ENCODE measurements at regions not wholly inside any gene's neighbourhood (a gene's known extent, or its start where the extent isn't known, plus 50 kb on each side); places are given as distances from the start of the nearest gene placed in this dataset.

DNA sequence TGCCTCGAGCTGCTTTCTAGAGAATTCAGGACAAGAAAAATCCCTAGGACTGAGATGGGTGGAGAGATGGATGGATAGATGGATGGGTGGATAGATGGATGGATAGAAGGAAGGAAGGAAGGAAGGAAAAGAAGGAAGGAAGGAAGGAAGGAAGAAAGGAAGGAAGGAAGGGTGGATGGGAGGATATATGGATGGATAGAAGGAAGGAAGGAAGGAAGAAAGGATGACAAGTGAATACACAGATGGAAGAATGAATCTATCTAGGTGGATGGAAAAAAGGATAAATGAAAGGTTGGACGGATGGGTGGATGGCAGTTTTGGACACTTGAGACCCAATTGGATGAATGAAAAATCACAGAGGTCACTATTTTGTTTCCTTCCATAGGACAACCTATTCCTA lies 120.4 kb upstream of the KAZN start:
- no peak for DNase-seq (ENCODE audit: low read depth)
- TF ChIP-seq CTCF (IDR thresholded peaks at IDR 0.05; ENCODE audit: insufficient read depth, low read depth, low read length, missing control alignments), result no peak
- H3K4me3 ChIP-seq (ENCODE audit: low read length), result no peak overlapping the region

- no peak for TF ChIP-seq CTCF (IDR thresholded peaks at IDR 0.05; ENCODE audit: insufficient read depth, low read depth, low read length, missing control alignments)
- DNase-seq (ENCODE audit: low read depth), result no peak
- no peak overlapping the region for H3K4me3 ChIP-seq (ENCODE audit: low read length)
Observed at GRCh38 chr1:14479865-14480264, 118.6 kb upstream of the KAZN start.

GRCh38 chr1:14482784-14483450 lies 115.6 kb upstream of the KAZN start:
- DNase-seq (ENCODE audit: low read depth), result no peak
- no peak for TF ChIP-seq CTCF (IDR thresholded peaks at IDR 0.05; ENCODE audit: insufficient read depth, low read depth, low read length, missing control alignments)
- H3K4me3 ChIP-seq (ENCODE audit: low read length), result no peak overlapping the region

DNA sequence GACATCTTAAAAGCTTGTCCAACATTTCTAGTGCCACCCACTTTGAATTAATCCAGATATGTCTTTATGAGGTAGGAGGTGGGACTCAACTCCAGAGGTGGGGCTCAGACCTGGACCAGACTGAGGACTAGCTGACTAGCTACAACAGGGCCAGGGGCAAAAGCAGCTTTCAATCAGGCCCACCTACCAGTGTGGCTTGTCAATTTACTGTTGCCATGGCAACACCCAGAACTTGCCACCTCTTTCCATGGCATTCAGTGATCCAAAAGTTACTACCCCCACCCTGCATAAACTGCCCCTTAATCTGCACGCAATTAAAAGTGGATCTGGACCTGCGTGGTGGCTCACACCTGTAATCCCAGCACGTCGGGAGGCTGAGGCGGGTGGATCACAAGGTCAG lies 113.2 kb upstream of the KAZN start:
- no peak for TF ChIP-seq CTCF (IDR thresholded peaks at IDR 0.05; ENCODE audit: insufficient read depth, low read depth, low read length, missing control alignments)
- no peak for DNase-seq (ENCODE audit: low read depth)
- H3K4me3 ChIP-seq (ENCODE audit: low read length), result no peak overlapping the region

DNA sequence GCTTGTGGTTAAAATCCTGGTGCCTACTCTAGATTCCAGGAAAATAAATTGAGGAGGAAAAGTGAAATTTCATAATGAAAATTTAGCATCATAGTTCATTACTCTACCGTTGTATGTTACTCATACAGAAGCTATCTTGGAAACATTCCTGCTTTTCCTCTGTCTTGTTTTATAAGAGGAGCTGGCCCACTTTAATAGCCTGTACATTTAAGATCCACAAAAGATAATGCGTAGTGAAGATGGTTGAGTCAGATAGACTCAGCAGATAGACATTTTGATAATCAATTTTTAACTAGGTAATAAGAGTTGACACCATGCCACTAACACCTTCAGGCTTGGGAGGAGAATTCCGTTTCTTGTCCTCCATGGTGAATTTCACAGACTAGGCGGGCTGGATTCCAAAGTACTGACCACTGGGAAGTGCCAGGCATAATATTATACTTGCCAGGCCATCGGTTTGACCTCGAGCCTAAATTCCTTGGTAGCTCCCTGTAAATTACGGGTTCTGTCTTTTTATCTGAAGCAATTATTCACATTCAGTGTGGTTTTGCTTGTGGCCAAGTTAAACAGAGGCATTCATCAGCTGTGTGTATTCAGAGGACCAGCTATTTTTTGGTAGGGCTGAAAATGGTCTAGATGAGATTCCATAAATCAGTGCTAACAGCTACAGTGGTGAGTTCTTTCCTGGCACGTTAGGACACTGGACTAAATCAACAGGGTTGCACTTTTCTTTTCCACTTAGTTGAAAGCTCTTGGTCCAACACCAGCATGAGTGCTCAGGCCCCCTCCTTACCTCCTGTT lies 111.9 kb upstream of the KAZN start:
- no peak for TF ChIP-seq CTCF (IDR thresholded peaks at IDR 0.05; ENCODE audit: insufficient read depth, low read depth, low read length, missing control alignments)
- no peak overlapping the region for H3K4me3 ChIP-seq (ENCODE audit: low read length)
- no peak for DNase-seq (ENCODE audit: low read depth)

- H3K4me3 ChIP-seq (ENCODE audit: low read length), result no peak overlapping the region
- no peak for TF ChIP-seq CTCF (IDR thresholded peaks at IDR 0.05; ENCODE audit: insufficient read depth, low read depth, low read length, missing control alignments)
- DNase-seq (ENCODE audit: low read depth), result no peak
Observed at GRCh38 chr1:14487671-14488070, 110.8 kb upstream of the KAZN start.

Data from epithelial cell of esophagus (primary cell).